ENCODE measurements at regions not wholly inside any gene's neighbourhood (a gene's known extent, or its start where the extent isn't known, plus 50 kb on each side); places are given as distances from the start of the nearest gene placed in this dataset.

GRCh38 chr20:3309226-3309625, 70.2 kb upstream of the SLC4A11 start:
- no peaks in the 10 kb centered on the region for H3K27me3 ChIP-seq (ENCODE audit: control insufficient read depth in 2 of 2, insufficient read depth in 2 of 2, low read length in 2 of 2)

GRCh38 chr20:3307725-3308124, 68.7 kb upstream of the SLC4A11 start:
- no peak overlapping the region for H3K27ac ChIP-seq (ENCODE audit: low read depth in 1 of 2, low read length in 2 of 2)
- Mint-ChIP-seq H3K9me3 (peaks cover 0 to 4% (median 0%) of the 10 kb centered on the region in 7 donors), H3K36me3 (peaks cover 74 to 97% of the 10 kb centered on the region in 2 donors), H3K27ac (peak overlapping the region in 1 of 7 donors; percentile 8), H3K4me3 (no peak overlapping the region), H3K4me1 (peaks cover 13% of the 10 kb centered on the region), H3K27me3 (ENCODE audit: low read depth in 3 of 3) (no peaks in the 10 kb centered on the region)
- H2AFZ ChIP-seq (ENCODE audit: insufficient read depth, low read depth, low read length, poor library complexity, severe bottlenecking): no peak overlapping the region
- H3K79me2 ChIP-seq (ENCODE audit: insufficient read depth, low read length): no peaks in the 10 kb centered on the region
- no peak for TF ChIP-seq CTCF (IDR thresholded peaks at IDR 0.05)
- H3K4me3 ChIP-seq (replicated peaks in 1 of 3; ENCODE audit: low read depth in 2 of 3, low read length in 3 of 3): no peak overlapping the region
- H4K20me1 ChIP-seq (ENCODE audit: insufficient read depth, low read length): no peaks in the 10 kb centered on the region
- no CpG with 5 or more reads among the region's 2 CpGs for WGBS (ENCODE audit: insufficient coverage)
- H3K4me2 ChIP-seq (replicated peaks; ENCODE audit: extremely low read depth, low read length, poor library complexity, severe bottlenecking): no peak overlapping the region
- intact Hi-C loops (cut with micrococcal nuclease): no loop called here
- no peaks in the 10 kb centered on the region for H3K9me3 ChIP-seq (replicated peaks in 1 of 2; ENCODE audit: control insufficient read depth in 1 of 2, insufficient read depth in 1 of 2, low read length in 2 of 2)
- DNase-seq: no peak
- H3K27me3 ChIP-seq (ENCODE audit: control insufficient read depth in 2 of 2, insufficient read depth in 2 of 2, low read length in 2 of 2): no peaks in the 10 kb centered on the region
- peaks cover 5 to 7% of the 10 kb centered on the region in 2 donors for H3K4me1 ChIP-seq (ENCODE audit: control insufficient read depth in 1 of 2, insufficient read depth in 2 of 2, low read length in 2 of 2)
- peaks cover 58 to 84% of the 10 kb centered on the region in 2 donors for H3K36me3 ChIP-seq (replicated peaks in 1 of 2; ENCODE audit: control insufficient read depth in 1 of 2, insufficient read depth in 2 of 2, low read length in 2 of 2)
- H3K9ac ChIP-seq (ENCODE audit: insufficient read depth, low read length, poor library complexity, severe bottlenecking): no peak overlapping the region

More at GRCh38 chr20:3309226-3309625, 70.2 kb upstream of the SLC4A11 start:
- intact Hi-C loops (cut with micrococcal nuclease): no loop called here
- H3K27ac Mint-ChIP-seq: no peak overlapping the region
- DNase-seq: no peak
- Histone ChIP-seq H3K9ac (ENCODE audit: insufficient read depth, low read length, poor library complexity, severe bottlenecking) (no peak overlapping the region), H3K4me2 (replicated peaks; ENCODE audit: extremely low read depth, low read length, poor library complexity, severe bottlenecking) (no peak overlapping the region), H3K79me2 (ENCODE audit: insufficient read depth, low read length) (no peaks in the 10 kb centered on the region), H4K20me1 (ENCODE audit: insufficient read depth, low read length) (peaks cover 5% of the 10 kb centered on the region), H3K27ac (ENCODE audit: low read depth in 1 of 2, low read length in 2 of 2) (no peak overlapping the region), H3K36me3 (replicated peaks in 1 of 2; ENCODE audit: control insufficient read depth in 1 of 2, insufficient read depth in 2 of 2, low read length in 2 of 2) (peaks cover 46 to 72% of the 10 kb centered on the region in 2 donors), H3K9me3 (replicated peaks in 1 of 2; ENCODE audit: control insufficient read depth in 1 of 2, insufficient read depth in 1 of 2, low read length in 2 of 2) (no peaks in the 10 kb centered on the region), H3K4me1 (ENCODE audit: control insufficient read depth in 1 of 2, insufficient read depth in 2 of 2, low read length in 2 of 2) (peaks cover 20 to 22% of the 10 kb centered on the region in 2 donors), H2AFZ (ENCODE audit: insufficient read depth, low read depth, low read length, poor library complexity, severe bottlenecking) (no peak overlapping the region), H3K4me3 (replicated peaks in 1 of 3; ENCODE audit: low read depth in 2 of 3, low read length in 3 of 3) (no peak overlapping the region)
- peaks cover 28% of the 10 kb centered on the region for H3K4me1 Mint-ChIP-seq
- WGBS (ENCODE audit: insufficient coverage): no CpG with 5 or more reads among the region's 1 CpG
- H3K4me3 Mint-ChIP-seq: no peak overlapping the region
- peaks cover 0 to 4% (median 0%) of the 10 kb centered on the region in 7 donors for H3K9me3 Mint-ChIP-seq
- TF ChIP-seq CTCF (IDR thresholded peaks at IDR 0.05): no peak
- H3K27me3 Mint-ChIP-seq (ENCODE audit: low read depth in 3 of 3): no peaks in the 10 kb centered on the region
- H3K36me3 Mint-ChIP-seq: peaks cover 66 to 83% of the 10 kb centered on the region in 2 donors

All from CD14-positive monocyte (primary cell).